Fibroblast of skin of left biceps (primary cell): ENCODE measurements at regions not wholly inside any gene's neighbourhood (a gene's known extent, or its start where the extent isn't known, plus 50 kb on each side); places are given as distances from the start of the nearest gene placed in this dataset.
"Not testable (repeated sequence)": the region's sequence is repeated elsewhere in the genome, so short reads cannot be mapped to it uniquely, and the experiment has no call there.

Experiments
- DNase-seq, 2 experiments: peaks; one replicate each; pipeline ENCODE4 v3.0.0-alpha.2; 2013; ENCODE audit warnings: low read depth in 2 of 2

- no peak for DNase-seq
These were observed 783.2 kb upstream of the NEGR1 start for GRCh38 chr1:73065339-73066041.

- no peak for DNase-seq
These were observed 774.5 kb upstream of the NEGR1 start for GRCh38 chr1:73056826-73057225.

- DNase-seq = no peak
These were observed 762.1 kb upstream of the NEGR1 start for GRCh38 chr1:73044241-73045036.

DNA sequence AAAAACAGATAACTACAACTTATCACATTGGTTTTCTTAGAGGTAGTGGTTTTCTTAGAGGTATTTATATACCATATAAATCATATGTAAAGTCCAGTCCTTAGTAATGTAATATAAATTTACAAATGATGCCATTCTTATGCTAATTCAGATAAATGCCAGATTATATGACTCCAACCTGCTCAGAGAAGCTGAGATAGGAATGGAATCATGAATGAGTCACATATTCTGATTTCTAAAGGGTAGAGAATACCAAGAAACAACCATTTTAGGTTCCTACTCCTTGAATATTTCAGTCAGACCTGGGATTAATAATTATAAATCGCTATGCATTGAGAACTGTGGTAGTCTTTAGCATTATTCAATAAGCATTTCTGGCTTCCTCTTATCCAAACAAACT is 760.1 kb upstream of the NEGR1 start:
- no peak for DNase-seq

GRCh38 chr1:73040811-73041210 is 758.5 kb upstream of the NEGR1 start:
- no peak for DNase-seq

DNA sequence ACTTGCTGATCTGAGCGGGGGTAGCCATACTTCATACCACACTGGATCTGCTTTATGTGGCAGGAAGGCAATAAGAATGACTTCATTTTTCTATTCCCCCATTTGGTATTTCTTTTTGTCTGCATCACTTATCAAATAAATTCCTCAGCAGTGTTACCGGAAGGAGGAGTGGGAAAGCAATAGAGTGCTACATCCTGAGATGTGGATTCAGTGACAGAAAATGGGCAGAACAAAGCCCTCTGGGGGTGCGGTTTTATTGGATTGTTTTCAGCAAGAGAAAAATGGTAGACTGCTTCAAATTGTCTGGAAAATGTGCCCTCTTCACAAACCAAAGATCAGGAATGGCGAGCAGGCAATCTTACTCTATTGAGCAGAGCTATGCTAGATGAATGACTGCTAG is 751.9 kb upstream of the NEGR1 start:
- no peak for DNase-seq

DNA sequence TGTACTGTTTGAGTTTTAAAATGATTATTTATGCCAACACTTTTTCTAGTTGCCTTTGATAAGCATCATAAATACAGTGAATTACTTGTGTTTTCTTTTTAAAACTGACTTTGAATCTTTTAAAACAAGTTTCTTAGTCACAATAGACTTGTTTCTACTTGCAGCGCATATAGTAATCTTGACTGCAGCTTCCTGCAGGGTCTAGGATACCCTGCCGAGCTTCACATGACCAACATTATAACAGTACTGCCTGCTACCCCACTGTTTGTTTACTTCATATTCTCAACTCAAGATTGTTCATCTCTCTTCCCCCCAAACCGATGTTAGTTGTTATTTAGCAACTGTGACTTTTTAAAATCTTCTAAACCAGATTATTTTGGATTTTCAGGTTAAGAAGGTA is 751.3 kb upstream of the NEGR1 start:
- no peak for DNase-seq

DNA sequence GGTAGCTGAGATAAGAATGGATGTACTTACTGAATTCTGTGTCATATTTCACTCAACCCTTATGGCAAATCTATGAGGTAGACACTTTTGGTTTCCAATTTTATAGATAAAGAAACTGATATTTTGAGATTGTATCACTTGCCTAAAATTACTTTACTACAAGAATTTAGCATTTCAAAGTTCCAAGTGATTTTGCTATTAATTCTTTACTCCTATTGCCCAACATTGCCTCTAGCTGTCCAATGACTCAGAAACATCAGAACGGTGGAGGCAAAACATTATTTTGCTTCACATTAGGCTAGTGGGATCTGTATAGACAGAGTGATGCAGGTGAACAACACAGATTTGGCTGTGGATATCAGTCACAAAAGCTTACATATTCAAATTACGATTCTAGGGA is 747.2 kb upstream of the NEGR1 start:
- DNase-seq = no peak

DNA sequence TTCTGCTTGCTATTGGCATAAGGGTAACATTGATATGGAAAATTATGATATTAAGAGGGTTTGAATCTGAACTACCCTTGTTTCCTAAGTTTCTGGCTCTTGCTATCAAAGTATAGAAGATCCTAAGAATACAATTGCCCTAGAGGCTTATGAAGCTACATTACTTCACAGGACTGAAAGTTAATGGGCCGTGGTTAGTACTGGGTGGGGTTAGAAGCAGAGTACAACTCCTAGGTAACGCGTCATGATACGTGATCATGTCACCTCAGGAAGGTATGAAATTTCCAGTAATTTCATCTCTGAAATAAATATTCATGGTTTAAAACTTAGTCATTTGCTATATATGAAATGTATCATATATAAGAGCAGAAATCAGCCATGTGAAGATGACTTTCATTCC is 743.8 kb upstream of the NEGR1 start:
- no peak for DNase-seq

DNA sequence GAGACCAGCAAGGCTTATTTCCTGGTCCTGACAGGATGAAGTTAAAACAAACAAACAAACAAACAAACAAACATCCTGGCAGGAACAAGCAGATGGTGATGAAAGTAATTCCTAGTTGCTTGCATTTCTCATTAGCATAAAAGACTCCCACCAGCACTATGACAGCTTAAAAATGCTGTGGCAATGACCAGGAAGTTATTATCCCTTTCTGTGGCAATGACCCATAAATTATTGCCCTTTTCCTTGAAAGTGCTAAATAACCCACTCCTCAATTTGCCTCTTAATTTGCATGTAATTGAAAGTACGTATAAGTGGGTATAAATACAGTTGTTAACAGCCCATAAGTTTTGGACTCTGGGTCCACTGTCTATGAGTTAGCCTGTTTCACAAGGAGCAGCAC is 727.6 kb upstream of the NEGR1 start:
- no peak for DNase-seq

GRCh38 chr1:73009311-73009710 is 727.0 kb upstream of the NEGR1 start:
- DNase-seq = no peak

DNA sequence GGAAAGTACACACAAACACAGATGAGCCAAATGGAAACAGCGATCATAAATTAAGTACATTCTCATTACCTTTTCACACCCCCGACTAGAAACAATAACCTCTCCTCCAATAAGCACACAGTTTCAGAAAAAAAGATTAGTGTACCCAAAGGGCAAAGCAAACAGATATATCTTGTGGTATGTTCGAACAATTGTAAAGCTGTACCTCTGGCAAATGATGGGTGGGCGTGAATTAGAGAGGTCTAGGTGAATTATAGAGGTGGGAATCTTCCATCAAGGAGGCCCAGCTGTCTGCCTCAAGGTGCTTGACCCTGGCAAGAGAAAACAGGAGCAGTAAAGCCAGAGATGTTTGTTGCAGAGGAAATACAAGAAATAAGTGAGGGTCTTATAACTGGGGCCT is 715.3 kb upstream of the NEGR1 start:
- DNase-seq = no peak

DNA sequence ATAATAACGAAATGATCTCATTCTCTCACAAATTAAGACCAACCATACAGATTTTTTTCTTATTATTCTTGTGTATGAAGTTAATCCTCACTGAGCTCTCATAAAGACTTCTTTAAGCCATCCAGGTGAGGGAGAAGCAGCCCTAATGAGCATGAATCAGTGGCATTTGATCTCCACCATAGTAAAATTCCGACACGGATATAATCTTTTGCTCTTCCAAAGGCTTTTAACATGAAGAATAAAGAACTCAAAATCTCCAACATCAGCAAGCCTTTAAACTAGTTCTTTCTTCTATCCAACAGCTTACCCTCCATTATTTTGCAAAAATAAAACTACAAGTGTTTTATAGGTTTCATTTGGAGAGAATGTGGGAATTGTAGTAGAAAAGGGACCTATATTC is 714.7 kb upstream of the NEGR1 start:
- DNase-seq = no peak

- not testable (repeated sequence) for DNase-seq
These were observed 705.5 kb upstream of the NEGR1 start for GRCh38 chr1:72987871-72988270.

DNA sequence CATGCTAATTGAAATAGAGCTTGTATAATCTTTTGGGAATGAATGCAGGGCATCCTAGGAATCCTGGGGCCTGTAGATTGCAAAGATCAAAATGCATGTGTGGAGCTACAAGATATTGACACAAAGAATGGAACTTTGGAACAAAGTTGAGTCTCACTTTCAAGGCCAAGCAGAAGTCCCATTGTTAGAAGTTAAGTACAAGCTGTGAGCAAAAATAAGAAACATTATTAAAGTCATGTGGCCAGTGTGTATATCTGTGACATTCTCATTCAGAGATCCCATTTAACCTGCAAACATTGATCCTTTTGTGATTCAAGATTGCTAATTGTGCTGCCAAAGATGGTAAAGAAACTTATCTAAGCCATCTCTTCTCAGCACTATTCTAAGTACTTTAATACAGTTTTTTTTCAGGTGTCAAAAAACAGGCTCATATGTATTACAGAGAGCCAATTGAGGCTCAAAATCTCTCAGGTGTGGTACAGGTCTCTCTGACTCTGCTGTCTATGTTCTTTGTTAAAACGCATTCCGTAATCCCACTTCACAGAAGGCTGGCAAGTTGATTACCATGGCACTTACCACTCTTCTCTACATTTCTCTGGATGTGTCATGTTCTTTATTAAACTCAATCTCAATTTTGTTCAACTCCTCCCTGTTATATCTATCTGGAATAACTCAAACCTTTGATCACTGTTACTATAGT is 704.4 kb upstream of the NEGR1 start:
- DNase-seq = no peak

GRCh38 chr1:72985024-72985423 is 702.7 kb upstream of the NEGR1 start:
- DNase-seq = not testable (repeated sequence)

DNA sequence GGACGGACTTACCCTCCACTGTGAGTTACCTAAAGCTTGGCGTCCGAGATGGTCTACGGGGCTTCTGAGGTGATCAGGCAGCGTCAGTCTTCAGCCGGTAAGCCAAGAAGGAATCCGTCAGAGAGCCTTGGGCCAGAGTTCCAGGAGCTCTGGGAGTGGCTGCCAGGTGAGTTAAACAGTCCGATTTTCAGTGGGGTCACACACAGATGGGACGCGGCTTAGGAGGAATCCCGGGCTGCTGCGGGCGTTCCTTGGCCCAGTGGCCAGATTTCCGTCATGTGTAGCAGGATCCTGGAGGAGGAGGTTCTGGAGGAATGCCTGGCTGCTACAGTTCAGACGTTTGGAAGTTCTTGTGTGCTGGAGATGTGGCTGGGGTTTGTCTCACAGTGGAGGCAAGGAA is 700.7 kb upstream of the NEGR1 start:
- not testable (repeated sequence) for DNase-seq

DNA sequence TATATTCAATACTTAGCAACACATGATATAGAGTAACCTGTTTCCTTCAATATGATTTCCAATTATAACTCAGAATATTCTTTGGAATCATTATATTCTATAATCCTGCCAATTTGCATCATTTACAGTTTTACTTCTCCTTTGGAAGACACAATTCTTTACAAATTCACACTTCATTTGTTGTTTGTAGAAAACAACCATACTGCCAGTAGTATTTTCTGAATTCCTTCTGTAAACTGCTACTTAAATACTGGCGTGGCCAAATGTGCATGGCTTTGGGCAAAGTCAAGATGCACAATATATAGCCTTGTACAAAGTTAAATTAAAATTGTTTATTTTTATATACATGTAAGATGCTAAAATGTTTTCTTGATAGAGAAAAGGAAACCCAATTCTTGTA is 687.1 kb upstream of the NEGR1 start:
- DNase-seq = no peak

DNA sequence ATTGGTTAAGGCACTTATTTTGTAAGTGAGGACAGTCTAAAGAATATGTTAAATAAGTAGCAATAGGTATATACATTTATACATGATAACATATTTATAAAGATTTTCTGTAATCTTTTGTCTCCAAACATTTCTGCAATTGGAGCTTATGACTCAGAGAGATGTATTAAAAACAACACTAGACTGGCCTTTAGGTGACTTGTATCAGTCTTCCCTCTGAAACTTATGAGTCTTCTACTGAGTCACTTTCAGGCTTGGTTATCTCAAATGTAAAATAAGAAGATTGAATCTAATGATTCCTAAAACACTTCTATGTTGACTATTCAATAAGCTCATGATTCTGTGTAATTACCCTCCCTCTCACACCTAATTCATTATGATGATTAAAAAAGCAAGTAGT is 672.6 kb upstream of the NEGR1 start:
- DNase-seq = no peak

DNA sequence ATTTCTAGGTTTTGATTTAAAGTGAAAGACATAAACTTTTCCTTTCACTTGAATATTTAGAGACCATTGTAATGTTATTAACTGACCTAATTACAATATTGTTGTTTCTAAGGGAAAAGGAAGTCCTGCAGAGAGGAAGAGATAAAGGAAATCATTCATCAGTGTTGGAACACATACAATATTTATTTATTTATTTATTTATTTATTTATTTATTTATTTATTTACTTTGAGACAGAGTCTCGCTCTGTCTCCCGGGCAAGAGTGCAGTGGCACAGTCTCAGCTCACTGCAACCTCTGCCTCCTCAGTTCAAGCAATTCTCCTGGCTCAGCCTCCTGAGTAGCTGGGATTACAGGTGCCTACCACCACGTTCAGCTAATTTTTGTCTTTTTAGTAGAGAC is 668.6 kb upstream of the NEGR1 start:
- DNase-seq = not testable (repeated sequence)

- DNase-seq = no peak
These were observed 664.7 kb upstream of the NEGR1 start for GRCh38 chr1:72946903-72947499.

- no peak for DNase-seq
These were observed 659.7 kb upstream of the NEGR1 start for GRCh38 chr1:72942008-72942407.
